Muscle of arm (tissue), 1 donor: ENCODE measurements at regions not wholly inside any gene's neighbourhood (a gene's known extent, or its start where the extent isn't known, plus 50 kb on each side); places are given as distances from the start of the nearest gene placed in this dataset.
A peak's percentile ranks its signal among the peaks of the same experiment; 100 is the strongest.
"Not testable (repeated sequence)": the region's sequence is repeated elsewhere in the genome, so short reads cannot be mapped to it uniquely, and the experiment has no call there.

ENCODE experiments used
- DNase-seq: peaks from one replicate; pipeline ENCODE4 v3.0.0-alpha.2; 2013

DNA sequence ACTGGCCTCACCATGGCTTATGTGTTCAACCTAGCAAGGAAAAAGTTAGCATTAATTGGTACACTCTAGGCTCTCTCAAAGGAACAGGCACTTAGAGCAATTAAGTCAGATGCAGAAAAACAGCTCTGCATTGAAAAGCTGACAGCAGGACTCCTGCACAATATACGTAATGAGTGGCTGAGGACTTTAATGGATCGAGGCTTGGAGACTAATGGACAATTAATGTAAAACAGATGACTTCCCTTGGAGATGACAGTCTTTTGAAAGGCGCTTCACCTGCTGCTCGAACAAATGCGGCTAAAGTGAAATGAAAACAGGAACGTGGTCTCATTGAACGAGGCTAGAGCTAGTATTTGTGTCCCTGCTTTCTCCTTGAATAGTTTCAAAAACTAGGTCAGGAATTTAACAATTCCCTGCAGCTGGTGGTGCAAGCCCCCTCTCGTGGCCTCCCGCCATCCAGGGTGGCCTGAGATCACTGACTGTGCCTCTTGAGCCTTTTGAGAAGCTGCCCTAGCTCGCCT, 137.1 kb downstream of the ELOVL4 start:
- DNase-seq: peak; percentile 32

- peak; percentile 33 for DNase-seq
Measured at GRCh38 chr6:79808921-79809320, 138.4 kb downstream of the ELOVL4 start.

DNA sequence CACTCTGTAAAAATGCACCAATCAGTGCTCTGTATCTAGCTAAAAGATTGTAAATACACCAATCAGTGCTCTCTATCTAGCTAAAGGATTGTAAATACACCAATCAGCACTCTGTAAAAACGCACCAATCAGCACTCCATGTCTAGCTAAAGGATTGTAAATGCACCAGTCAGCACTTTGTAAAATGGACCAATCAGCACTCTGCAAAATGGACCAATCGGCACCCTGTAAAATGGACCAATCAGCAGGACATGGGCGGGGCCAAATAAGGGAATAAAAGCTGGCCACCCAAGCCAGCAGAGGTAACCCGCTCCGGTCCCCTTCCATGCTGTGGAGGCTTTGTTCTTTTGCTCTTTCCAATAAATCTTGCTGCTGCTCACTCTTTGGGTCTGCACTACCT, 140.7 kb downstream of the ELOVL4 start:
- DNase-seq: not testable (repeated sequence)

DNA sequence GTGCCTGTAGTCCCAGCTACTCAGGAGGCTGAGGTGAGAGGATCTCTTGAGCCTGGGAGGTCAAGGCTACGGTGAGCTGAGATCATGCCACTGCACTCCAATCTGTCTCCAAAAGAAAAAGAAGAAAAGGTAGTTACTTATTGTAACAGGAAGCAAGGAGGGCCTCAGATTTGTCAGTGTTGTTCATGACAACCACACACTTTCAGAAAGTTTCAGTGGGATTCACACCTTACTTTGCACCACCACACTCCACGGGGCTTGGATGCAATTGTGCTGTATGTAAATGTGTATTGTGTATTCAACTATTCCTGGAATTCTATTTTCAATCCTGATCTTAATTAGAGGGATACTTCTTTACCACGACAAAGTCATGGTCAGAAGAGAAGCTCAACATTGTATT, 142.6 kb downstream of the ELOVL4 start:
- no peak for DNase-seq

- no peak for DNase-seq
Measured at GRCh38 chr6:79803917-79804316, 143.4 kb downstream of the ELOVL4 start.

GRCh38 chr6:79802657-79803300, 144.6 kb downstream of the ELOVL4 start:
- DNase-seq: no peak

- DNase-seq: no peak
Measured at GRCh38 chr6:79801362-79801761, 146.0 kb downstream of the ELOVL4 start.

DNA sequence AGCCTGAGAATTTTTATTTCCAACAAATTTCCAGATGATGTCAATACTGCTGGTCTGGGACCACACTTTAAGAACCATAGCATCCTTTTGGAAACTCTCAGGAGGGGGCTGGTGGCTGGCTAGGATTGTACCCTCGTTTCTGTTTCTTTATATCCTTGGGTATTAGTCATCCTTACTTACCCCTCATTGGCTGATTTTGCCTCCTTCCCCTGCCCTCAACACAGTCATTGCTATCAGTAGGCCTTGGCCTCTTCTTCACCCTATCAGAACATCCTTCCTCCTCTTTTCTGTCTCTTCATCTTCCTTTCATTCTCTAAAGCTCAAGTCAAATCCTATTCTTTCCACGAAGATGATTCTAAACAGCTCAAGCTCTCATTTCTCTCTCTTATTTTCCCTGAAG, 148.5 kb downstream of the ELOVL4 start:
- DNase-seq: no peak

DNA sequence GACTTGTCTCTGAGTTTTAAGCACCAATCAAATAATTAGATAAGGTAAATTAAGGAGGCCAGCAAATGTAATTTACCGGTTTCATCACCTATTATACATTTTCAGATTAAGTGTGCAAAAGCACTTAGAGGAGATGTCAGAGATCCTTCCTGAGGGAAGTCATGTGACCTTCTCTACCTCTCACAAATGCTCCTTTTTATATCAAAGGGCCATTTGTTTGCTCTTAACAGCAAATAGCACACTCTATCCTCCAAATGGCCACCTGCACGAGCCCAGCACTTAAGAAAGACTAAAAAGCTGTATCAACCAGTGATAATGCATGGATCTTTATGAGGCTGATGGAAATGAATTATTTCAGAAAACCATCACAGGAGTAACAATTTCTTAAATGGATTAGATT, 149.4 kb downstream of the ELOVL4 start:
- DNase-seq: no peak

GRCh38 chr6:79797163-79797764, 150.1 kb downstream of the ELOVL4 start:
- no peak for DNase-seq

DNA sequence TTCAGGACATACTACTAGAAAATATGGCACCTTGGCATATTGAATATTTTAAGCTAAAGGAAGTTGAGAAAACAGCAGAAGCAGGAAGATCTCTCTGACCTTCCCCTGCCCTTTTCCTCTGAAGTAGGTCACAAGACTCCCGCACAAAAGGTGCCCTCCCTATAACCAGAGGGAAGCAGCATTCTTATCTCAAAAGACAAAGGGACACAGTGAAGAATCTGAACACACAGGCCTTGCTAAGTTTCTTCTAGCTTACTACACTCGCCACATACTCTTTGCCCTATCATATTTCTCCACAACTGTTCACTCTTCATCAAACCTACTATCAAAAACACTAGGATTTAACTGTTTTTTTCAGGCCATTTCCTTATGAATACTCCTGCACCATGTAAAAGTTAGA, 151.2 kb downstream of the ELOVL4 start:
- DNase-seq: no peak

DNA sequence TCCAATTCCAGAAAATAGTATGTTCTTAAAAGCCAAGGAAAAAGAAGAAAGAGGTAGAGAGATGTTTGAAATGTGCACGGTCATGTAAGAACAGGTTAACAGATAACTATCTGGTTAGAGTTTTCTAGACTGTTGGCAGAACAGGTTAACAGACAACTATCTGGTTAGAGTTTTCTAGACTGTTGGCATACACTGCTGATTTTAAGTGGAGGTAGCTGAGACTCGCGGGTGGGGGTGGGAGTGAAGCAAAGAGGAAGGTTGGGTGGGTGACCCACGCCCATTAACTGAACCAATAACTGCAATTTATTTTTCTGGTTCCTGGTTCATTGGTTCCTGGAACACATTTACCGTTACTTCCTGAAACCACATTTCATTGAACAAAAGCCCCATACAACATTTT, 157.5 kb downstream of the ELOVL4 start:
- no peak for DNase-seq

DNA sequence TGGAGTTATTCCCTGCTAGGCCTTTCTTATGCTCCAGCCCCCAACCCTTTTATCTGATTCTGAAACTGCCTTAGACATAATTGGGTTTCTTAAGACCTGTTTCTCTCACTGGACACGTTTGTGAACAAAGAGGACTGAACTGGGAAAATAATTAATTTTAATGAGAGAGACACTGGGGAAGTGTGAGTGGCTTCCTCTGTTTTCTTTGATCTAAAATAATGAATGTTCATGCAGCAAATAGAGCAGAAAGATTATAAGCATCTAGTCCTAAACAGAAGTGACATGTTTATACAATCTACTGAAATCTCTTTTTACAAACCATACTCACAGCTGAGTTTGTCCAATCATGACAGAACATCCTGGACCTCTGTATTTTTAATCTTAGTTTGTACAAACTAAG, 157.6 kb downstream of the SH3BGRL2 start:
- DNase-seq: no peak

DNA sequence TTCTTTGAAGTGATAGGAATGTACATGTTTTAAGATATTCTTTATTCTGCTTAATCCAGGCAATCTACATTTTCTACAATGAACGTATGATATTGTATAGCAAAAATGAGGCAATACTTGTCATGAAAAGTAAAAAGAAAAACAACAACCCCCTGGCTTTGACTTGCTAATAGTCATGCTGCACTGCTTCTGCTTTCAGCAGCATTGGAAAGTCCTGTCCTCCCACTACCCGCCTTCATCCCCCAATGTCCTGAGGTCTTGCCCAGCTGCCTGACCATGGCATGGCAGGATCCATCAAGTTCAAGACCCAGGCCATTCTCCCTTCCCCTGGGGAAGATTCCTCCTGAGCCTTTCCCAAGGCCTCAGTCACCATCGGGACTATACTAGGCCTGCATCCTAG, 156.5 kb downstream of the SH3BGRL2 start:
- DNase-seq: no peak

DNA sequence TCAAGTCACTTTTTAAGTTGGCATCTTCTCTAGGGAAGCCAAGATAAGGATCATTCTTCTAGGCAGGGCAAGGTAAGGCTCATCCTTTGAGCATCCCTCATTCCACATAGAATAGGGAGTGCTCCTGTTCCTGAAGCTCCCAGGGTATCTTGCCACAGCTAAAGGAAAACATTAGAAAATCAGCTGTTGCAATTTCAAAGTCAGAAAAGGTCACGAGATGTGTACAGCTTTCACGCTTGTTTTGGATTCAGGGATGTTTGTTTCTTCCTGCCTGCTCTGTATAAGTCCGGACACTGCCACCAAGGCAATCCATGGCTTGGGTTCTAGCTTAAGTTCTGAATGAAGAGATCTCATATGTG, 153.2 kb downstream of the SH3BGRL2 start:
- DNase-seq: no peak

GRCh38 chr6:79783670-79784394, 152.7 kb downstream of the SH3BGRL2 start:
- no peak for DNase-seq

- no peak for DNase-seq
Measured at GRCh38 chr6:79782792-79783580, 151.9 kb downstream of the SH3BGRL2 start.

GRCh38 chr6:79781916-79782315, 150.8 kb downstream of the SH3BGRL2 start:
- DNase-seq: no peak

GRCh38 chr6:79780881-79781280, 149.8 kb downstream of the SH3BGRL2 start:
- DNase-seq: no peak

DNA sequence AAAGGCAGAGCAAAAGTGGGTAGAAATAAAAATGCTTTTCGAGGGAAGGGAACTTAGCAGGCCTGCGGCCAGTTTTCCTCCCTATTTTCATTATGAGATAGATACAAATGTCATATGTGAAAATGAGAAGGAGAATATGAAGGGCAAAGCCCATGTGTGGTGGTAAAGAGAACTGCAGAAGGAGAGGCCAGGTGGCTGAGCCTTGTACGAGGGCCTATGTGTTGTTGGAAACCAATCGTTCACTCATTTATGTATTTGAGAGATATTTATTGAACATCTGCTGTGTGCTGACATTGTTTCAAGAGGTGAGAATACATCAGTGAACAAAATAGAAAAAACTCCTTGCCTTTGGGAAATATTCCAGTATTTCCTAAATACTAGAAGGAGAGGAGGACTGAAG, 147.7 kb downstream of the SH3BGRL2 start:
- DNase-seq: no peak

- peak; percentile 77 for DNase-seq
Measured at GRCh38 chr6:79777713-79778579, 146.8 kb downstream of the SH3BGRL2 start.
